Colonic mucosa (tissue), 4 donors: ENCODE measurements at regions not wholly inside any gene's neighbourhood (a gene's known extent, or its start where the extent isn't known, plus 50 kb on each side); places are given as distances from the start of the nearest gene placed in this dataset.

Experiments
- DNase-seq: peaks from one replicate; pipeline ENCODE4 v3.0.0-alpha.2; 2020
- H3K27ac ChIP-seq: fragments of 200-600 bp; one replicate; pipeline ENCODE4 v1.8.0; 2021
- H3K27me3 ChIP-seq: fragments of 200-600 bp; one replicate; pipeline ENCODE4 v1.8.0; 2021
- H3K36me3 ChIP-seq: fragments of 200-600 bp; one replicate; pipeline ENCODE4 v1.8.0; 2021
- H3K4me1 ChIP-seq: fragments of 200-600 bp; one replicate; pipeline ENCODE4 v1.8.0; 2021; ENCODE audit warnings: mild to moderate bottlenecking
- H3K4me3 ChIP-seq: fragments of 200-600 bp; one replicate; pipeline ENCODE4 v1.8.0; 2021
- H3K9ac ChIP-seq, 2 donors: one replicate each; pipeline ENCODE4 v1.7.0; 2013; ENCODE audit warnings: control low read depth in 2 of 2, low read depth in 2 of 2, low read length in 2 of 2
- H3K9me3 ChIP-seq: fragments of 200-600 bp; one replicate; pipeline ENCODE4 v1.8.0; 2021
- CTCF ChIP-seq: fragments of 200-600 bp; IDR thresholded peaks from one replicate; pipeline ENCODE4 v1.8.0; 2022; ENCODE audit warnings: antibody characterized with exemption, mild to moderate bottlenecking
- intact Hi-C: fragments of 100-400 bp; cut with DNase I; formaldehyde crosslinking; loops from one replicate; pipeline ENCODE4 v1.14.1; 2022
- donor health status: healthy.
- donor health status: DM: no; HTN: no; CAD: no.
- donor health status: DM: no; HTN: no; CAD: no.

GRCh38 chrX:42900947-42901346, 123.0 kb upstream of the PPP1R2C start:
- DNase-seq, result no peak
- TF ChIP-seq CTCF, result no peak
- Histone ChIP-seq H3K9ac (no peak overlapping the region), H3K27me3 (no peaks in the 10 kb centered on the region), H3K27ac (no peak overlapping the region), H3K9me3 (no peaks in the 10 kb centered on the region), H3K4me1 (no peaks in the 10 kb centered on the region), H3K36me3 (no peaks in the 10 kb centered on the region), H3K4me3 (no peak overlapping the region)
- intact Hi-C loops, result no loop called here

- Histone ChIP-seq H3K27ac (no peak overlapping the region), H3K4me3 (no peak overlapping the region), H3K9me3 (no peaks in the 10 kb centered on the region), H3K9ac (no peak overlapping the region), H3K27me3 (no peaks in the 10 kb centered on the region), H3K36me3 (no peaks in the 10 kb centered on the region), H3K4me1 (no peaks in the 10 kb centered on the region)
- DNase-seq, result no peak
- intact Hi-C loops, result no loop called here
- no peak for TF ChIP-seq CTCF
These were observed 124.5 kb upstream of the PPP1R2C start for GRCh38 chrX:42902513-42902912.

GRCh38 chrX:42920752-42921151, 142.8 kb upstream of the PPP1R2C start:
- TF ChIP-seq CTCF, result no peak

GRCh38 chrX:42930071-42930470, 152.1 kb upstream of the PPP1R2C start:
- TF ChIP-seq CTCF, result no peak
- H3K27me3 ChIP-seq, result no peaks in the 10 kb centered on the region
- H3K27ac ChIP-seq, result no peak overlapping the region

More at GRCh38 chrX:42920752-42921151, 142.8 kb upstream of the PPP1R2C start:
- no peak overlapping the region for H3K4me3 ChIP-seq
- DNase-seq, result no peak
- no peaks in the 10 kb centered on the region for H3K36me3 ChIP-seq
- H3K27ac ChIP-seq, result no peak overlapping the region
- intact Hi-C loops, result no loop called here
- H3K9ac ChIP-seq, result no peak overlapping the region
- no peaks in the 10 kb centered on the region for H3K4me1 ChIP-seq
- H3K27me3 ChIP-seq, result no peaks in the 10 kb centered on the region
- H3K9me3 ChIP-seq, result no peaks in the 10 kb centered on the region

GRCh38 chrX:42930951-42931350, 153.0 kb upstream of the PPP1R2C start:
- intact Hi-C loops, result no loop called here
- Histone ChIP-seq H3K27ac (no peak overlapping the region), H3K4me3 (no peak overlapping the region), H3K36me3 (no peaks in the 10 kb centered on the region), H3K9ac (no peak overlapping the region), H3K27me3 (no peaks in the 10 kb centered on the region), H3K9me3 (no peaks in the 10 kb centered on the region), H3K4me1 (no peaks in the 10 kb centered on the region)
- no peak for TF ChIP-seq CTCF
- no peak for DNase-seq

More at GRCh38 chrX:42930071-42930470, 152.1 kb upstream of the PPP1R2C start:
- intact Hi-C loops, result no loop called here
- Histone ChIP-seq H3K4me1 (no peaks in the 10 kb centered on the region), H3K9ac (no peak overlapping the region), H3K4me3 (no peak overlapping the region), H3K36me3 (no peaks in the 10 kb centered on the region), H3K9me3 (no peaks in the 10 kb centered on the region)
- no peak for DNase-seq

- Histone ChIP-seq H3K4me3 (no peak overlapping the region), H3K27me3 (no peaks in the 10 kb centered on the region), H3K27ac (no peak overlapping the region), H3K4me1 (no peaks in the 10 kb centered on the region), H3K9me3 (no peaks in the 10 kb centered on the region), H3K36me3 (no peaks in the 10 kb centered on the region), H3K9ac (no peak overlapping the region)
- DNase-seq, result no peak
- TF ChIP-seq CTCF, result no peak
- intact Hi-C loops, result no loop called here
These were observed 155.2 kb upstream of the PPP1R2C start for GRCh38 chrX:42933187-42933586.
